ENCODE measurements at regions not wholly inside any gene's neighbourhood (a gene's known extent, or its start where the extent isn't known, plus 50 kb on each side); places are given as distances from the start of the nearest gene placed in this dataset.

- DNase-seq (ENCODE audit: low read depth in 2 of 2): no peak
These were observed 325.9 kb upstream of the TEX13C start for GRCh38 chrX:124993735-124994134.

GRCh38 chrX:124994404-124994803 lies 325.3 kb upstream of the TEX13C start:
- DNase-seq (ENCODE audit: low read depth in 2 of 2): no peak

DNA sequence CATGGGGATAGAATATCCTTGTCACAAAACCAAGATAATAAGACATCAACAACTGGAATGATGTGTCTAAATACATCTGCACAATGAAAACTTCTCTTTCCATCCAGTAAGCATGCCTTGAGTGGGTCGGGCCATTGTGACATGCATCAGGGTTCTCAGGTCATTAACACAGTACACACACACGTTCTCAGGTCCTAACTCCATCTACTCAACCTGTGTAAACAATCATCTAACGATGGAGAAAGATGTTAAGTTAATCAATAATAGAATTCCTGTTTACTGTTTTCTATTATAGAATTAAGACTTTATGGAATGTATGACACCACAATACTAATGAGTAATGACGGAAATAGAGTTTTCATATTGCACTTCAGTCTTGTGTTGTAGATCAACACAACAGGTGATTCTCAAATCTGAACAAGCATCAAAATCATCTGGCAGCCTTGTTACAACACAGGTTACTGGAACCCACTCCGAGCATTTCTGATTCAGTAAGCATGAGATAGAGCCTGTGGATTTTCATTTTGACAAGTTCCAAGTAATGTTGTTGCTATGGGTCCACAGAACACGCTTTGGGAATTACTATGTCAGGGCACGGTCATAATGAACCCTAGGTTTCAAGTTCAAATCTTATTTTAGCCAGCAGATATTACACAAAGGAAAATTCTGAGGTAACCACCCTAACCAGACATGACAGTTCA lies 315.8 kb upstream of the TEX13C start:
- DNase-seq (ENCODE audit: low read depth in 2 of 2): no peak

DNA sequence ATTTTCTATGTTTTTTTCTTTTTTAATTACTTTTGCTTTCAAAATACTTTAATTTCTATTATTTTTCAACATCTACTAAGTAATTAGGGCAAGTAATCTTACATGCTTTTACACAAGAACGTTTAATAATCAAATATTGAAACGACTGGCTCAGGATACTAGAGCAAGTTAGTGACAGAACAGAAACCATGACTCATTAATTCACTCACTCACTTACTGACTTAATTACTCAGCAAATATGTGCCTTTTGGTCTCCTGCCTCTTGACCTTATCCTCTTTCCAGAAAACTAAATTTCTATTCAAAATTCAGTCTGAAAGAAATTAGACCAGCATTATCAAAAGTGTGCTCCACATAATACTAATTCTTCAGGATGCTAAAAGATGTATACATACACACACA lies 314.9 kb upstream of the TEX13C start:
- no peak for DNase-seq (ENCODE audit: low read depth in 2 of 2)

DNA sequence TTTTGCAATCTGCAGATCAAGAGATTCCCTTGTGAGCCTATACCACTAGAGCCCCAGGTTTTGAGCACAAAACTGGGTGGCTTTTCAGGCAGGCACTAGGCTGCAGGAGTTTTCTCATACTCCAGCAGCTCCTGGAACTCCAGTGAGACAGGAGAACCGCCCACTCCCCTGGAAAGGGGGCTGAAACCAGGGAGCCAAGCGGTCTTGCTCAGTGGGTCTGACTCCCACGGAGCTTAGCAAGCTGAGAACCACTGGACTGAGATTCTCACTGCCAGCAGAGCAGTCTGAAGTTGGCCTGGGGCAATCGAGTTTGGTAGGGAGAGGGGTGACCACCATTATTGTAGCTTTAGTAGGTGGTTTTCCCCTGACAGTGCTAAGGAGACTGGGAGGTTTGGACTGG lies 313.8 kb upstream of the TEX13C start:
- DNase-seq (ENCODE audit: low read depth in 2 of 2): no peak

- no peak for DNase-seq (ENCODE audit: low read depth in 2 of 2)
These were observed 313.0 kb upstream of the TEX13C start for GRCh38 chrX:125006704-125007103.

GRCh38 chrX:125012585-125012984 lies 307.1 kb upstream of the TEX13C start:
- no peak for DNase-seq (ENCODE audit: low read depth in 2 of 2)

- no peak for DNase-seq (ENCODE audit: low read depth in 2 of 2)
These were observed 290.5 kb upstream of the TEX13C start for GRCh38 chrX:125029131-125029530.
